ENCODE measurements at regions not wholly inside any gene's neighbourhood (a gene's known extent, or its start where the extent isn't known, plus 50 kb on each side); places are given as distances from the start of the nearest gene placed in this dataset.

GRCh38 chr14:31935391-31935790, 141.7 kb upstream of the ARHGAP5 start:
- 46 to 52% methylated on average over 3 of the region's 3 CpGs for WGBS, 2 donors
- Histone ChIP-seq H3K27me3 (no peaks in the 10 kb centered on the region), H3K4me3 (no peak overlapping the region), H3K4me1 (peaks cover 9% of the 10 kb centered on the region), H3K27ac (no peak overlapping the region), H3K9me3 (no peaks in the 10 kb centered on the region), H3K36me3 (ENCODE audit: low read depth, missing control alignments) (no peaks in the 10 kb centered on the region)
- intact Hi-C loops (cut with DNase I; ENCODE audit: low total_unique reads) = loop anchor here (10.0 kb wide), 1 partner anchor 319 kb away; no protein-coding TSS in a partner anchor
- TF ChIP-seq POLR2A (IDR thresholded peaks at IDR 0.05) = no peak
- TF ChIP-seq CTCF (IDR thresholded peaks at IDR 0.05) = peak in 1 of 3 experiments; percentile 28
- DNase-seq = no peak

- 77 to 80% methylated on average over 6 of the region's 6 CpGs for WGBS, 2 donors
Observed at GRCh38 chr14:31936115-31936514, 141.0 kb upstream of the ARHGAP5 start.

GRCh38 chr14:31937730-31938346, 139.3 kb upstream of the ARHGAP5 start:
- intact Hi-C loops (cut with DNase I; ENCODE audit: low total_unique reads) = loop anchor here (10.0 kb wide), 1 partner anchor 317 kb away; no protein-coding TSS in a partner anchor
- Histone ChIP-seq H3K27ac (no peak overlapping the region), H3K4me1 (peaks cover 9% of the 10 kb centered on the region), H3K36me3 (ENCODE audit: low read depth, missing control alignments) (no peaks in the 10 kb centered on the region), H3K27me3 (no peaks in the 10 kb centered on the region), H3K4me3 (no peak overlapping the region), H3K9me3 (no peaks in the 10 kb centered on the region)
- WGBS, 2 donors = 89 to 91% methylated on average over 3 of the region's 3 CpGs
- TF ChIP-seq POLR2A (IDR thresholded peaks at IDR 0.05) = no peak
- TF ChIP-seq CTCF (IDR thresholded peaks at IDR 0.05) = no peak
- no peak for DNase-seq

More at GRCh38 chr14:31936115-31936514, 141.0 kb upstream of the ARHGAP5 start:
- Histone ChIP-seq H3K27ac (no peak overlapping the region), H3K36me3 (ENCODE audit: low read depth, missing control alignments) (no peaks in the 10 kb centered on the region), H3K4me1 (peaks cover 9% of the 10 kb centered on the region), H3K4me3 (no peak overlapping the region), H3K9me3 (no peaks in the 10 kb centered on the region), H3K27me3 (no peaks in the 10 kb centered on the region)
- TF ChIP-seq CTCF (IDR thresholded peaks at IDR 0.05) (no peak), POLR2A (IDR thresholded peaks at IDR 0.05) (no peak)
- no peak for DNase-seq
- intact Hi-C loops (cut with DNase I; ENCODE audit: low total_unique reads) = loop anchor here (10.0 kb wide), 1 partner anchor 319 kb away; no protein-coding TSS in a partner anchor

GRCh38 chr14:31939934-31940333, 137.2 kb upstream of the ARHGAP5 start:
- intact Hi-C loops (cut with DNase I; ENCODE audit: low total_unique reads) = loop anchor here (10.0 kb wide), 1 partner anchor 315 kb away; no protein-coding TSS in a partner anchor
- DNase-seq = no peak
- H3K27me3 ChIP-seq = no peaks in the 10 kb centered on the region
- no peak overlapping the region for H3K27ac ChIP-seq
- no peak overlapping the region for H3K4me3 ChIP-seq
- WGBS, 2 donors = 95 to 96% methylated on average over 4 of the region's 4 CpGs
- peaks cover 7% of the 10 kb centered on the region for H3K4me1 ChIP-seq
- TF ChIP-seq CTCF (IDR thresholded peaks at IDR 0.05) (no peak), POLR2A (IDR thresholded peaks at IDR 0.05) (no peak)
- H3K9me3 ChIP-seq = no peaks in the 10 kb centered on the region
- H3K36me3 ChIP-seq (ENCODE audit: low read depth, missing control alignments) = no peaks in the 10 kb centered on the region

GRCh38 chr14:31941487-31941886, 135.6 kb upstream of the ARHGAP5 start:
- intact Hi-C loops (cut with DNase I; ENCODE audit: low total_unique reads) = no loop called here
- 83 to 94% methylated on average over 1 of the region's 1 CpG for WGBS, 2 donors

More at GRCh38 chr14:31941487-31941886, 135.6 kb upstream of the ARHGAP5 start:
- no peaks in the 10 kb centered on the region for H3K27me3 ChIP-seq
- no peak overlapping the region for H3K4me3 ChIP-seq
- H3K36me3 ChIP-seq (ENCODE audit: low read depth, missing control alignments) = no peaks in the 10 kb centered on the region
- no peak for TF ChIP-seq CTCF (IDR thresholded peaks at IDR 0.05)
- no peak for TF ChIP-seq POLR2A (IDR thresholded peaks at IDR 0.05)
- no peaks in the 10 kb centered on the region for H3K9me3 ChIP-seq
- DNase-seq = no peak
- H3K27ac ChIP-seq = no peak overlapping the region
- no peaks in the 10 kb centered on the region for H3K4me1 ChIP-seq
